ENCODE measurements at regions not wholly inside any gene's neighbourhood (a gene's known extent, or its start where the extent isn't known, plus 50 kb on each side); places are given as distances from the start of the nearest gene placed in this dataset.

DNA sequence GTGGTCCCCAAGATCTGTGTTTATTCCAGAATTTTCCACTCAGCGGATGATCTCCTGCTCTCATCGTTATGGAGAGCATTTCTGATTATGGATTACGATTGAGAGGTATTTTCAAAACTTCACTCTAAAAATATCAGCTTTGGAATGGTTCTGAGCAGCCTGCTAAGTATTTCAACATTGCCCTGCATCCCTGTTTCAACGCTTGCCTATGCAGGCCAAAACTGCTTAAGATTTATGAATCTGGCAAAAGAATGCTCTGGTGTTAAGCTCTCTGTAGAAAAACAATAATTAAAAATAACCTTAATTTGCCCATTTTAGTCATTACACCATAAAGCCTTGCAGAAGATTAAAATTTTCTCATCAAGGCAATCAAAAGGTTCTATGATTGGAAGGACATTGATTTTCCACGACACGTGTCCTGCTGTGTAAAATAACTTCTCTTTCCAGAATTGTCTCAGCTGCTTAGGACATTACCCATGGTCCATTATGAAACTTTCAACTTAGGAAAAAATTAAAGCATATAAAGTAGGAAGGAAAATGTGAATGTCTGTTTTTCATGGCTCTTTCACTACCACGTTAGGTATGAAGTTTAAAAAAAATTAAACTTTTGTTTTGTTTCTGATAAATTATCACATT is 229.9 kb downstream of the ACKR3 start:
- no peak for TF ChIP-seq GATA2 (IDR thresholded peaks at IDR 0.05; ENCODE audit: low read depth, low read length)
- TF ChIP-seq GATA3 (IDR thresholded peaks at IDR 0.05; ENCODE audit: low read depth, low read length), result no peak

Measured in SH-SY5Y (cell line).